K562 (cell line): ENCODE measurements at regions not wholly inside any gene's neighbourhood (a gene's known extent, or its start where the extent isn't known, plus 50 kb on each side); places are given as distances from the start of the nearest gene placed in this dataset.

ENCODE experiments used
- CTCF ChIP-seq, 3 experiments: IDR thresholded peaks in 2 of 3; conservative IDR thresholded peaks in 1 of 3; 2 replicates each; pipeline ENCODE4 v1.5.1; 2011 to 2012; ENCODE audit warnings: low read length in 3 of 3, mild to moderate bottlenecking in 3 of 3, control low read depth in 2 of 3, improper control_type of control experiment in 1 of 3, inconsistent platforms in 1 of 3, low read depth in 1 of 3, mixed read lengths in 1 of 3, moderate library complexity in 1 of 3; ENCODE audit not compliant: insufficient read depth in 2 of 3
- DPF2 ChIP-seq: fragments of 450-650 bp; IDR thresholded peaks from 2 replicates; pipeline ENCODE4 v1.6.1; 2016
- E2F5 ChIP-seq: sonication (generic); formaldehyde crosslinking; IDR thresholded peaks from 2 replicates; pipeline ENCODE4 v1.8.0; 2022; ENCODE audit warnings: mild to moderate bottlenecking, missing genetic modification reagents
- ELK1 ChIP-seq: sonication (generic); formaldehyde crosslinking; IDR thresholded peaks from 2 replicates; pipeline ENCODE4 v1.8.1; 2022; ENCODE audit warnings: missing genetic modification reagents
- EP300 ChIP-seq: IDR thresholded peaks from 2 replicates; pipeline ENCODE4 v1.6.1; 2012; ENCODE audit warnings: low read length, improper control_type of control experiment
- KLF1 ChIP-seq: fragments of 450-650 bp; IDR thresholded peaks from 2 replicates; pipeline ENCODE4 v1.6.1; 2016; ENCODE audit warnings: missing genetic modification characterization, missing compliant biosample characterization
- RFX5 ChIP-seq: IDR thresholded peaks from 2 replicates; pipeline ENCODE4 v1.6.1; 2011; ENCODE audit warnings: low read depth, mild to moderate bottlenecking, improper control_type of control experiment, low read length
- UBTF ChIP-seq, 2 experiments: IDR thresholded peaks; 2 replicates each; pipeline ENCODE4 v1.6.1; 2012; ENCODE audit warnings: improper control_type of control experiment in 2 of 2, low read depth in 2 of 2, low read length in 2 of 2, borderline replicate concordance in 1 of 2
- ZNF740 ChIP-seq, 3 experiments: fragments of 200-800 bp in 1 of 3; sonication (Bioruptor generic) in 1 of 3; sonication (generic) in 1 of 3; formaldehyde crosslinking in 1 of 3; IDR thresholded peaks; 2 replicates each; pipeline versions ENCODE4 v1.6.1 to v1.8.0; 2016 to 2022; ENCODE audit warnings: mild to moderate bottlenecking in 2 of 3, missing compliant biosample characterization in 2 of 3, missing genetic modification characterization in 2 of 3, missing genetic modification reagents in 1 of 3

GRCh38 chr22:49057910-49058309, 769.8 kb downstream of the BRD1 start:
- no peak for TF ChIP-seq DPF2
- TF ChIP-seq RFX5: no peak
- no peak for TF ChIP-seq KLF1 (tag)
- TF ChIP-seq ELK1 (CRISPR knock-in tag): no peak
- TF ChIP-seq E2F5: no peak
- no peak for TF ChIP-seq ZNF740 (CRISPR knock-in tag; IDR thresholded peaks at IDR 0.05)
- TF ChIP-seq ZNF740 (tag; IDR thresholded peaks at IDR 0.05): no peak
- no peak for TF ChIP-seq CTCF (IDR thresholded peaks at IDR 0.05 in 2 of 3, conservative IDR thresholded peaks at IDR 0.05 in 1 of 3; ENCODE audit: insufficient read depth in 2 of 3, low read depth in 1 of 3, low read length in 3 of 3)
- TF ChIP-seq UBTF (IDR thresholded peaks at IDR 0.05; ENCODE audit: borderline replicate concordance in 1 of 2, low read depth in 2 of 2, low read length in 2 of 2): no peak
- no peak for TF ChIP-seq EP300
